Mesothelial cell of epicardium (in vitro differentiated cells): ENCODE measurements at regions not wholly inside any gene's neighbourhood (a gene's known extent, or its start where the extent isn't known, plus 50 kb on each side); places are given as distances from the start of the nearest gene placed in this dataset.

Experiments
- DNase-seq, 2 experiments: peaks; one replicate each; pipeline ENCODE4 v3.0.0; 2021; ENCODE audit warnings: low spot score in 2 of 2; ENCODE audit not compliant: unreplicated experiment in 2 of 2
- H3K27ac Mint-ChIP-seq: 2 replicates; pipeline ENCODE4 v1.8.0; 2021; ENCODE audit warnings: mixed read lengths
- H3K27me3 Mint-ChIP-seq: 2 replicates; pipeline ENCODE4 v1.8.0; 2021; ENCODE audit warnings: low read depth, mixed read lengths
- H3K36me3 Mint-ChIP-seq: 2 replicates; pipeline ENCODE4 v1.8.0; 2021; ENCODE audit warnings: mixed read lengths
- H3K4me1 Mint-ChIP-seq: 2 replicates; pipeline ENCODE4 v1.8.0; 2021; ENCODE audit warnings: mixed read lengths
- H3K4me3 Mint-ChIP-seq: 2 replicates; pipeline ENCODE4 v1.8.0; 2021; ENCODE audit warnings: mild to moderate bottlenecking, moderate library complexity, mixed read lengths
- H3K9me3 Mint-ChIP-seq: 2 replicates; pipeline ENCODE4 v1.8.0; 2021; ENCODE audit warnings: mixed read lengths
- CTCF ChIP-seq: fragments of 200-600 bp; sonication (generic); IDR thresholded peaks from one replicate; pipeline ENCODE4 v1.5.0; 2021; ENCODE audit warnings: antibody characterized with exemption; ENCODE audit not compliant: unreplicated experiment

DNA sequence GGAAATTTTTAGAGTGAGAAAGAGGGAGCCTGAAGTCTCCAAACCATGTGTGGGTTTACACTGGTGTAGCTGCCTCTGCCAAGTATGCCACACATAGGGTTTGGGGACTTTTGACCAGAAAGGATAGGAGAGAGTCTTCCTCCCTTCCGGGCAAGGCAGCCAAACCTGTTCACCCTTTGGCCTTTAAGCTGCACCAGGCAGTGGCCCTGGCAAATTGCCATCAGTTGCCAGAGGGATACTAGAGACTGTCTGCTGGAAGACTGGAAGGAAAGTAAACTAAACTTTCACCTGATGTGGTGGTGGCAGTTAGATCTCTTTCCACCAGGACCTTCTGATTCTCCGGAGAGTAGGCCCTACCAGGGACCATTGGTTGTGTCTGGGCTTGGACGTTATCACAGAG, 1263.2 kb downstream of the FAM181B start:
- Mint-ChIP-seq H3K36me3 (no peaks in the 10 kb centered on the region), H3K9me3 (peaks cover 8% of the 10 kb centered on the region), H3K4me1 (no peaks in the 10 kb centered on the region), H3K27me3 (no peaks in the 10 kb centered on the region), H3K27ac (no peak overlapping the region), H3K4me3 (no peak overlapping the region)
- DNase-seq, result no peak
- no peak for TF ChIP-seq CTCF

- no peaks in the 10 kb centered on the region for H3K36me3 Mint-ChIP-seq
Measured at GRCh38 chr11:81459766-81460306, 1273.8 kb downstream of the FAM181B start.

GRCh38 chr11:81449588-81450156, 1284.0 kb downstream of the FAM181B start:
- H3K36me3 Mint-ChIP-seq, result no peaks in the 10 kb centered on the region
- H3K4me1 Mint-ChIP-seq, result peaks cover 1% of the 10 kb centered on the region
- no peak for DNase-seq
- H3K27ac Mint-ChIP-seq, result no peak overlapping the region
- H3K4me3 Mint-ChIP-seq, result no peak overlapping the region
- peaks cover 3% of the 10 kb centered on the region for H3K9me3 Mint-ChIP-seq
- TF ChIP-seq CTCF, result no peak
- H3K27me3 Mint-ChIP-seq, result no peaks in the 10 kb centered on the region

More at GRCh38 chr11:81459766-81460306, 1273.8 kb downstream of the FAM181B start:
- no peaks in the 10 kb centered on the region for H3K4me1 Mint-ChIP-seq
- H3K4me3 Mint-ChIP-seq, result no peak overlapping the region
- no peak for DNase-seq
- H3K9me3 Mint-ChIP-seq, result no peaks in the 10 kb centered on the region
- TF ChIP-seq CTCF, result no peak
- no peak overlapping the region for H3K27ac Mint-ChIP-seq
- peaks cover 2% of the 10 kb centered on the region for H3K27me3 Mint-ChIP-seq

DNA sequence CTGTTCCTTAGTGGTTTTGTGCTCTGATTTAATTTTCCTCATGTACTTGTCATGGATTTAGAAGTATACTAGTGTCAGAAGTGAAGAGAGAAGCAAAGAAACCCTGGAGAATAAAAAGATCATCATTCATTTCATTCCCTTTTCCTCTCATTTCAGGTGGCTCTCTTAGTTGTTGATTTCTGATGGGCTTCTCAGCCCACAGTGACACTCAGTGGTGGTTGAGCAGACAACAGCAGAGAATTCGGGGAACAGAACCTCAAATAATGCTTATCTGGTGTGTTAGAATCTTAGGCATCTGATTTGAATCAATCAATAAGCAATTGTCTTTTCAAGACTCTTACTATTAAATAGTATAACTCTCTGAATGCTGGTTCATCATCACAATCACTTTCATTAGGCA, 1289.4 kb downstream of the FAM181B start:
- Mint-ChIP-seq H3K27me3 (peaks cover 4% of the 10 kb centered on the region), H3K9me3 (peaks cover 5% of the 10 kb centered on the region), H3K36me3 (no peaks in the 10 kb centered on the region), H3K4me3 (no peak overlapping the region), H3K27ac (no peak overlapping the region), H3K4me1 (peaks cover 1% of the 10 kb centered on the region)
- DNase-seq, result no peak
- TF ChIP-seq CTCF, result no peak

GRCh38 chr11:81432333-81432732, 1301.3 kb downstream of the FAM181B start:
- no peak overlapping the region for H3K4me3 Mint-ChIP-seq
- H3K4me1 Mint-ChIP-seq, result peaks cover 7% of the 10 kb centered on the region
- H3K27me3 Mint-ChIP-seq, result peaks cover 2% of the 10 kb centered on the region
- peaks cover 4% of the 10 kb centered on the region for H3K9me3 Mint-ChIP-seq
- no peak overlapping the region for H3K27ac Mint-ChIP-seq
- TF ChIP-seq CTCF, result no peak
- no peaks in the 10 kb centered on the region for H3K36me3 Mint-ChIP-seq
- DNase-seq, result no peak
